ENCODE measurements at regions not wholly inside any gene's neighbourhood (a gene's known extent, or its start where the extent isn't known, plus 50 kb on each side); places are given as distances from the start of the nearest gene placed in this dataset.

- DNase-seq = no peak
Measured at GRCh38 chr14:55950135-55950534, 168.1 kb upstream of the PELI2 start.

GRCh38 chr14:55951341-55952206 lies 166.6 kb upstream of the PELI2 start:
- no peak for DNase-seq

- DNase-seq = no peak
Measured at GRCh38 chr14:55954108-55954507, 164.1 kb upstream of the PELI2 start.

- DNase-seq = no peak
Measured at GRCh38 chr14:55955175-55955574, 163.0 kb upstream of the PELI2 start.

- no peak for DNase-seq
Measured at GRCh38 chr14:55957950-55958349, 160.3 kb upstream of the PELI2 start.

- peak; percentile 83 for DNase-seq
Measured at GRCh38 chr14:55963295-55963694, 154.9 kb upstream of the PELI2 start.

- peak; percentile 32 for DNase-seq
Measured at GRCh38 chr14:55964091-55964490, 154.1 kb upstream of the PELI2 start.

GRCh38 chr14:55964821-55965220 lies 153.4 kb upstream of the PELI2 start:
- no peak for DNase-seq

- DNase-seq = no peak
Measured at GRCh38 chr14:55965851-55966250, 152.4 kb upstream of the PELI2 start.

- DNase-seq = no peak
Measured at GRCh38 chr14:55968741-55969140, 149.5 kb upstream of the PELI2 start.

GRCh38 chr14:55973285-55973800 lies 144.9 kb upstream of the PELI2 start:
- DNase-seq = no peak

- DNase-seq = peak; percentile 33
Measured at GRCh38 chr14:55973911-55974630, 144.1 kb upstream of the PELI2 start.

GRCh38 chr14:55975281-55975910 lies 142.8 kb upstream of the PELI2 start:
- DNase-seq = no peak

- DNase-seq = no peak
Measured at GRCh38 chr14:55976219-55976618, 142.0 kb upstream of the PELI2 start.

GRCh38 chr14:55976655-55977054 lies 141.6 kb upstream of the PELI2 start:
- no peak for DNase-seq

- DNase-seq = no peak
Measured at GRCh38 chr14:55977392-55978150, 140.6 kb upstream of the PELI2 start.

GRCh38 chr14:55979096-55979495 lies 139.1 kb upstream of the PELI2 start:
- no peak for DNase-seq

- DNase-seq = no peak
Measured at GRCh38 chr14:55979781-55980180, 138.4 kb upstream of the PELI2 start.

- no peak for DNase-seq
Measured at GRCh38 chr14:55980970-55981369, 137.2 kb upstream of the PELI2 start.

GRCh38 chr14:55986069-55986468 lies 132.1 kb upstream of the PELI2 start:
- no peak for DNase-seq

GRCh38 chr14:56000846-56001245 lies 117.4 kb upstream of the PELI2 start:
- DNase-seq = no peak

- DNase-seq = no peak
Measured at GRCh38 chr14:56002342-56002741, 115.9 kb upstream of the PELI2 start.
